ENCODE measurements at regions not wholly inside any gene's neighbourhood (a gene's known extent, or its start where the extent isn't known, plus 50 kb on each side); places are given as distances from the start of the nearest gene placed in this dataset.

GRCh38 chr9:13970018-13970417 lies 343.9 kb downstream of the NFIB start:
- peaks cover 5% of the 10 kb centered on the region for H3K4me1 Mint-ChIP-seq (ENCODE audit: low read depth, unreplicated experiment)

GRCh38 chr9:13967438-13967837 lies 346.5 kb downstream of the NFIB start:
- no peaks in the 10 kb centered on the region for H3K9me3 Mint-ChIP-seq (ENCODE audit: unreplicated experiment)
- H3K36me3 Mint-ChIP-seq (ENCODE audit: unreplicated experiment): no peaks in the 10 kb centered on the region
- peaks cover 5% of the 10 kb centered on the region for H3K4me1 Mint-ChIP-seq (ENCODE audit: low read depth, unreplicated experiment)
- H3K27ac Mint-ChIP-seq (ENCODE audit: unreplicated experiment): no peak overlapping the region
- H3K27me3 Mint-ChIP-seq (ENCODE audit: unreplicated experiment): no peaks in the 10 kb centered on the region
- no peak for TF ChIP-seq CTCF (IDR thresholded peaks at IDR 0.05; ENCODE audit: partially characterized antibody, unreplicated experiment)
- DNase-seq: no peak
- H3K4me3 Mint-ChIP-seq (ENCODE audit: unreplicated experiment): no peak overlapping the region

More at GRCh38 chr9:13970018-13970417, 343.9 kb downstream of the NFIB start:
- Mint-ChIP-seq H3K27ac (ENCODE audit: unreplicated experiment) (no peak overlapping the region), H3K4me3 (ENCODE audit: unreplicated experiment) (no peak overlapping the region), H3K9me3 (ENCODE audit: unreplicated experiment) (no peaks in the 10 kb centered on the region), H3K27me3 (ENCODE audit: unreplicated experiment) (no peaks in the 10 kb centered on the region), H3K36me3 (ENCODE audit: unreplicated experiment) (no peaks in the 10 kb centered on the region)
- DNase-seq: no peak
- no peak for TF ChIP-seq CTCF (IDR thresholded peaks at IDR 0.05; ENCODE audit: partially characterized antibody, unreplicated experiment)

GRCh38 chr9:13967011-13967410 lies 346.9 kb downstream of the NFIB start:
- Mint-ChIP-seq H3K4me3 (ENCODE audit: unreplicated experiment) (no peak overlapping the region), H3K9me3 (ENCODE audit: unreplicated experiment) (no peaks in the 10 kb centered on the region), H3K27me3 (ENCODE audit: unreplicated experiment) (no peaks in the 10 kb centered on the region), H3K27ac (ENCODE audit: unreplicated experiment) (no peak overlapping the region), H3K36me3 (ENCODE audit: unreplicated experiment) (no peaks in the 10 kb centered on the region), H3K4me1 (ENCODE audit: low read depth, unreplicated experiment) (peaks cover 5% of the 10 kb centered on the region)
- TF ChIP-seq CTCF (IDR thresholded peaks at IDR 0.05; ENCODE audit: partially characterized antibody, unreplicated experiment): no peak
- no peak for DNase-seq

GRCh38 chr9:13963005-13963653 lies 350.8 kb downstream of the NFIB start:
- no peak for TF ChIP-seq CTCF (IDR thresholded peaks at IDR 0.05; ENCODE audit: partially characterized antibody, unreplicated experiment)
- no peak for DNase-seq
- no peaks in the 10 kb centered on the region for H3K9me3 Mint-ChIP-seq (ENCODE audit: unreplicated experiment)
- no peaks in the 10 kb centered on the region for H3K36me3 Mint-ChIP-seq (ENCODE audit: unreplicated experiment)
- no peaks in the 10 kb centered on the region for H3K27me3 Mint-ChIP-seq (ENCODE audit: unreplicated experiment)
- no peak overlapping the region for H3K27ac Mint-ChIP-seq (ENCODE audit: unreplicated experiment)
- no peak overlapping the region for H3K4me3 Mint-ChIP-seq (ENCODE audit: unreplicated experiment)
- no peaks in the 10 kb centered on the region for H3K4me1 Mint-ChIP-seq (ENCODE audit: low read depth, unreplicated experiment)

GRCh38 chr9:13962006-13962405 lies 351.9 kb downstream of the NFIB start:
- H3K36me3 Mint-ChIP-seq (ENCODE audit: unreplicated experiment): no peaks in the 10 kb centered on the region
- H3K4me1 Mint-ChIP-seq (ENCODE audit: low read depth, unreplicated experiment): no peaks in the 10 kb centered on the region
- TF ChIP-seq CTCF (IDR thresholded peaks at IDR 0.05; ENCODE audit: partially characterized antibody, unreplicated experiment): no peak
- no peaks in the 10 kb centered on the region for H3K9me3 Mint-ChIP-seq (ENCODE audit: unreplicated experiment)
- H3K27ac Mint-ChIP-seq (ENCODE audit: unreplicated experiment): no peak overlapping the region
- no peak overlapping the region for H3K4me3 Mint-ChIP-seq (ENCODE audit: unreplicated experiment)
- no peaks in the 10 kb centered on the region for H3K27me3 Mint-ChIP-seq (ENCODE audit: unreplicated experiment)
- no peak for DNase-seq
